ENCODE measurements at regions not wholly inside any gene's neighbourhood (a gene's known extent, or its start where the extent isn't known, plus 50 kb on each side); places are given as distances from the start of the nearest gene placed in this dataset.
A peak's percentile ranks its signal among the peaks of the same experiment; 100 is the strongest.
"Not testable (repeated sequence)": the region's sequence is repeated elsewhere in the genome, so short reads cannot be mapped to it uniquely, and the experiment has no call there.

GRCh38 chr3:164080208-164080607 is 998.1 kb downstream of the SI start:
- DNase-seq = no peak

- DNase-seq = no peak
Observed at GRCh38 chr3:164064298-164064697, 1014.0 kb downstream of the SI start.

GRCh38 chr3:164060923-164061322 is 1017.4 kb downstream of the SI start:
- no peak for DNase-seq

- no peak for DNase-seq
Observed at GRCh38 chr3:164049847-164050246, 1028.4 kb downstream of the SI start.

GRCh38 chr3:164048451-164048850 is 1029.8 kb downstream of the SI start:
- no peak for DNase-seq

- DNase-seq = no peak
Observed at GRCh38 chr3:164040991-164041390, 1037.3 kb downstream of the SI start.

- no peak for DNase-seq
Observed at GRCh38 chr3:164030194-164030593, 1048.1 kb downstream of the SI start.

- DNase-seq = no peak
Observed at GRCh38 chr3:164024786-164025185, 1053.5 kb downstream of the SI start.

- DNase-seq = no peak
Observed at GRCh38 chr3:164023480-164023879, 1054.8 kb downstream of the SI start.

GRCh38 chr3:164018500-164018899 is 1059.8 kb downstream of the SI start:
- DNase-seq = no peak

- DNase-seq = no peak
Observed at GRCh38 chr3:164007765-164008164, 1070.5 kb downstream of the SI start.

- DNase-seq = no peak
Observed at GRCh38 chr3:164004205-164004604, 1074.1 kb downstream of the SI start.

GRCh38 chr3:164003016-164003415 is 1075.3 kb downstream of the SI start:
- DNase-seq = not testable (repeated sequence)

GRCh38 chr3:163983940-163984339 is 1094.4 kb downstream of the SI start:
- no peak for DNase-seq

GRCh38 chr3:163971861-163972260 is 1106.4 kb downstream of the SI start:
- no peak for DNase-seq

GRCh38 chr3:163957072-163957471 is 1121.2 kb downstream of the SI start:
- no peak for DNase-seq

GRCh38 chr3:163953526-163953925 is 1124.8 kb downstream of the SI start:
- no peak for DNase-seq

- DNase-seq = no peak
Observed at GRCh38 chr3:163952499-163952898, 1125.8 kb downstream of the SI start.

- peak; percentile 25 to 27 for DNase-seq
Observed at GRCh38 chr3:163951397-163951987, 1126.8 kb downstream of the SI start.

- no peak for DNase-seq
Observed at GRCh38 chr3:163946785-163947184, 1131.5 kb downstream of the SI start.

- no peak for DNase-seq
Observed at GRCh38 chr3:163943664-163944063, 1134.6 kb downstream of the SI start.

GRCh38 chr3:163939926-163940325 is 1138.4 kb downstream of the SI start:
- no peak for DNase-seq

- DNase-seq = no peak
Observed at GRCh38 chr3:163936543-163936942, 1141.8 kb downstream of the SI start.

GRCh38 chr3:163935411-163935810 is 1142.9 kb downstream of the SI start:
- DNase-seq = no peak

- DNase-seq = no peak
Observed at GRCh38 chr3:163929069-163929652, 1149.1 kb downstream of the SI start.

Data from NCI-H2081 (cell line).